SH-SY5Y (cell line): ENCODE measurements at regions not wholly inside any gene's neighbourhood (a gene's known extent, or its start where the extent isn't known, plus 50 kb on each side); places are given as distances from the start of the nearest gene placed in this dataset.

Experiments
- GATA2 ChIP-seq: IDR thresholded peaks from 2 replicates; pipeline ENCODE4 v1.6.1; 2011; ENCODE audit warnings: mild to moderate bottlenecking, low read depth, low read length
- GATA3 ChIP-seq: IDR thresholded peaks from 2 replicates; pipeline ENCODE4 v1.6.1; 2011; ENCODE audit warnings: low read depth, mild to moderate bottlenecking, low read length, moderate library complexity

DNA sequence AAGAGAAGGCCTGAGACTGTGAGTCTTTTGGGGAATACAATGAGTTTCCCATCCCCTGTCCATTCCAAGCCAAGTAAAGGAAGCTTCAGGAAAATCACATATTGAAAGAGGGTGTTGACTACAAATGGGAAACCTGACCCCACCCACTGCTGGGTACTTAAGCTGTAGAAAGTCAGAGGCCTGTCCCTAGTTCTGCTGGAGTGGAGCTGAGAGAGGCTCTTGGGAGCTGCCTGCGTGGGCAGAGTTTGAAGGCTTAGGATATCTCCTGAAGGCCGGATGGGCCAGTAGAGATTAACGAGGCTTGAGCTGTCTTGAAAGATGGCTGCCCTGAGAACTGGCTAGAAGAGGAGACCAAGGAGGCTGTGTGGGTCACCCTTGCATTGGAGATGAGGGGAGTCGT is 176.2 kb upstream of the NECTIN1 start:
- TF ChIP-seq GATA2 (no peak), GATA3 (no peak)
